Natural killer cell (primary cell): ENCODE measurements at regions not wholly inside any gene's neighbourhood (a gene's known extent, or its start where the extent isn't known, plus 50 kb on each side); places are given as distances from the start of the nearest gene placed in this dataset.

Experiments used
- ATAC-seq, 3 donors: fragments of 150-1000 bp in 2 of 3; fragments of 200-7000 bp in 1 of 3; cut with Tn5 transposase; 1 replicate in 1 of 3; 2 replicates in 2 of 3; pipeline ENCODE4 v1.10.0; 2021; ENCODE audit warnings: mild to moderate bottlenecking in 2 of 3, moderate library complexity in 2 of 3
- DNase-seq, 2 donors: peaks; one replicate each; pipeline versions ENCODE4 v3.0.0 to v3.0.0-alpha.2; 2013 to 2021; ENCODE audit warnings: mixed read lengths in 1 of 2
- H3K27ac ChIP-seq: one replicate; pipeline ENCODE4 v1.5.1; 2013; ENCODE audit warnings: mild to moderate bottlenecking, low read length
- H3K27me3 ChIP-seq: one replicate; pipeline ENCODE4 v1.6.1; 2013; ENCODE audit warnings: low read length; ENCODE audit not compliant: control insufficient read depth, insufficient read depth
- H3K36me3 ChIP-seq: one replicate; pipeline ENCODE4 v1.6.1; 2013; ENCODE audit warnings: low read length; ENCODE audit not compliant: control insufficient read depth, insufficient read depth
- H3K4me1 ChIP-seq: one replicate; pipeline ENCODE4 v1.6.1; 2013; ENCODE audit warnings: low read length; ENCODE audit not compliant: control insufficient read depth, insufficient read depth
- H3K4me3 ChIP-seq: one replicate; pipeline ENCODE4 v1.5.1; 2013; ENCODE audit warnings: low read length
- H3K9me3 ChIP-seq: one replicate; pipeline ENCODE4 v1.6.1; 2013; ENCODE audit warnings: low read length; ENCODE audit not compliant: control insufficient read depth, insufficient read depth
- H3K27ac Mint-ChIP-seq, 2 donors: one replicate each; pipeline ENCODE4 v1.8.0; 2022; ENCODE audit warnings: mild to moderate bottlenecking in 2 of 2, mixed read lengths in 2 of 2, moderate library complexity in 1 of 2
- H3K27me3 Mint-ChIP-seq, 2 donors: one replicate each; pipeline ENCODE4 v1.8.0; 2022; ENCODE audit warnings: low read depth in 2 of 2, mixed read lengths in 2 of 2
- H3K36me3 Mint-ChIP-seq: one replicate; pipeline ENCODE4 v1.8.0; 2022; ENCODE audit warnings: mixed read lengths
- H3K4me1 Mint-ChIP-seq, 2 donors: one replicate each; pipeline ENCODE4 v1.8.0; 2022; ENCODE audit warnings: mixed read lengths in 2 of 2
- H3K4me3 Mint-ChIP-seq: one replicate; pipeline ENCODE4 v1.8.0; 2022; ENCODE audit warnings: mild to moderate bottlenecking, moderate library complexity, mixed read lengths
- H3K9me3 Mint-ChIP-seq, 2 donors: one replicate each; pipeline ENCODE4 v1.8.0; 2022; ENCODE audit warnings: mixed read lengths in 2 of 2
- CTCF ChIP-seq: fragments of 200-600 bp; IDR thresholded peaks from one replicate; pipeline ENCODE4 v1.8.0; 2022; ENCODE audit warnings: antibody characterized with exemption
- WGBS: methylation state at CpG from one replicate; pipeline ENCODE4 v1.1.7; 2013; ENCODE audit warnings: missing lambda C conversion rate; ENCODE audit not compliant: insufficient coverage; 5-methylcytosine and 5-hydroxymethylcytosine counted together
- intact Hi-C: fragments of 100-400 bp; cut with micrococcal nuclease; formaldehyde crosslinking; loops from one replicate; pipeline ENCODE4 v1.14.2; 2022

- no peaks in the 10 kb centered on the region for H3K9me3 Mint-ChIP-seq
- no peak overlapping the region for H3K4me3 ChIP-seq
- H3K27ac ChIP-seq: no peak overlapping the region
- no peak for TF ChIP-seq CTCF
- WGBS: 84% methylated on average over 5 of the region's 5 CpGs
- H3K27me3 Mint-ChIP-seq: peaks cover 12 to 22% of the 10 kb centered on the region in 2 donors
- H3K9me3 ChIP-seq: no peaks in the 10 kb centered on the region
- no peaks in the 10 kb centered on the region for H3K36me3 Mint-ChIP-seq
- intact Hi-C loops: no loop called here
- H3K4me1 Mint-ChIP-seq: no peaks in the 10 kb centered on the region
- no peak overlapping the region for H3K27ac Mint-ChIP-seq
- H3K4me1 ChIP-seq: no peaks in the 10 kb centered on the region
- H3K36me3 ChIP-seq: no peaks in the 10 kb centered on the region
- DNase-seq (no peak), ATAC-seq (no peak)
- H3K4me3 Mint-ChIP-seq: no peak overlapping the region
- H3K27me3 ChIP-seq: no peaks in the 10 kb centered on the region
Observed at GRCh38 chr1:3971981-3972380, 71.9 kb upstream of the C1orf174 start.

GRCh38 chr1:3975903-3976630 lies 76.0 kb upstream of the C1orf174 start:
- H3K9me3 ChIP-seq: no peaks in the 10 kb centered on the region
- H3K4me1 Mint-ChIP-seq: no peaks in the 10 kb centered on the region
- H3K9me3 Mint-ChIP-seq: no peaks in the 10 kb centered on the region
- intact Hi-C loops: no loop called here
- DNase-seq (no peak), ATAC-seq (no peak)
- no peak for TF ChIP-seq CTCF
- H3K27me3 ChIP-seq: no peaks in the 10 kb centered on the region
- no peaks in the 10 kb centered on the region for H3K36me3 ChIP-seq
- peaks cover 8 to 10% of the 10 kb centered on the region in 2 donors for H3K27me3 Mint-ChIP-seq
- H3K27ac Mint-ChIP-seq: no peak overlapping the region
- WGBS: 85% methylated on average over 25 of the region's 25 CpGs
- no peak overlapping the region for H3K4me3 ChIP-seq
- no peak overlapping the region for H3K4me3 Mint-ChIP-seq
- H3K36me3 Mint-ChIP-seq: no peaks in the 10 kb centered on the region
- H3K4me1 ChIP-seq: no peaks in the 10 kb centered on the region
- H3K27ac ChIP-seq: no peak overlapping the region

DNA sequence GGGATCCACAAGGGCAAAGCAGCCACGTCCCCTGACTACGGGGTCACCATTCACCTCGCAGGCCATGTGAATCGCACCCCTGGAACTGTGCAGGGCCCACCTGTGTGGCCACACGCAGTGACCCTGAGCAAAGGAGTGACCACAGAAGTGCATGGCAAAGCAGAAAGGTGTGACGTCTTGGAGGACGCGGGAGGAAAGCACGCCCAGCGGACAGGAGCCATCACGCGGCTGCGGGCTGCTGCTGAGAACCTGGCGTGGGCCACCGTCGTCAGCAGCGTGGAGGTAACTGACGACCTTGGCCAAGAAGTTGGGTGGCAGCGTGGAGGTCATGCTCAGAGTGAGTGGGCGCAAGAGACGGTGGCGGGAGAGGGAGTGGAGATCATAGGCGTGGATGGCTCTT lies 76.7 kb upstream of the C1orf174 start:
- no peaks in the 10 kb centered on the region for H3K4me1 ChIP-seq
- H3K27me3 ChIP-seq: no peaks in the 10 kb centered on the region
- no peak overlapping the region for H3K4me3 ChIP-seq
- H3K36me3 Mint-ChIP-seq: no peaks in the 10 kb centered on the region
- H3K27ac Mint-ChIP-seq: no peak overlapping the region
- H3K36me3 ChIP-seq: no peaks in the 10 kb centered on the region
- no peaks in the 10 kb centered on the region for H3K9me3 ChIP-seq
- ATAC-seq: no peak
- TF ChIP-seq CTCF: no peak
- H3K27me3 Mint-ChIP-seq: peaks cover 7 to 8% of the 10 kb centered on the region in 2 donors
- WGBS: 89% methylated on average over 23 of the region's 23 CpGs
- no peak overlapping the region for H3K4me3 Mint-ChIP-seq
- intact Hi-C loops: no loop called here
- H3K27ac ChIP-seq: no peak overlapping the region
- no peaks in the 10 kb centered on the region for H3K9me3 Mint-ChIP-seq
- no peaks in the 10 kb centered on the region for H3K4me1 Mint-ChIP-seq
- DNase-seq: no peak
